ENCODE measurements at regions not wholly inside any gene's neighbourhood (a gene's known extent, or its start where the extent isn't known, plus 50 kb on each side); places are given as distances from the start of the nearest gene placed in this dataset.

DNA sequence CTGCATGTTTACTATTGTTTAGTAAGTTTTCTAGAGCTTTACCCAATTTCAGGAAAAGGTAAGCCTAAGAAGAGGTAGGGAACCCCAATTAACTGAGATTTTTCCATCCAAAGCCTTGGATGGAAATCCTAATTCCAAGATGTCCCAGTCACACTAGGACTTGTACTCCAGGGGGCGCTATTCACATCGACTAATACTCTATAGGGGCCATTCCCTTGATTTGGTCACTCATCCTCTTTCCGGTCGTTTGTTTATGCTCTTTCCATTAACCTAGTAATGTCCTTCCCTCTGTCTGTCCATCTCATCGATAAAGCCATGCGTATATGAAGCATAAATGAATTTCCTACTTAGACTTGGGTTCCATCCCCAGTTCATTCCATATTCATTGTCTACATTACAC lies 80.8 kb upstream of the FUCA2 start:
- TF ChIP-seq, protein P1, sequence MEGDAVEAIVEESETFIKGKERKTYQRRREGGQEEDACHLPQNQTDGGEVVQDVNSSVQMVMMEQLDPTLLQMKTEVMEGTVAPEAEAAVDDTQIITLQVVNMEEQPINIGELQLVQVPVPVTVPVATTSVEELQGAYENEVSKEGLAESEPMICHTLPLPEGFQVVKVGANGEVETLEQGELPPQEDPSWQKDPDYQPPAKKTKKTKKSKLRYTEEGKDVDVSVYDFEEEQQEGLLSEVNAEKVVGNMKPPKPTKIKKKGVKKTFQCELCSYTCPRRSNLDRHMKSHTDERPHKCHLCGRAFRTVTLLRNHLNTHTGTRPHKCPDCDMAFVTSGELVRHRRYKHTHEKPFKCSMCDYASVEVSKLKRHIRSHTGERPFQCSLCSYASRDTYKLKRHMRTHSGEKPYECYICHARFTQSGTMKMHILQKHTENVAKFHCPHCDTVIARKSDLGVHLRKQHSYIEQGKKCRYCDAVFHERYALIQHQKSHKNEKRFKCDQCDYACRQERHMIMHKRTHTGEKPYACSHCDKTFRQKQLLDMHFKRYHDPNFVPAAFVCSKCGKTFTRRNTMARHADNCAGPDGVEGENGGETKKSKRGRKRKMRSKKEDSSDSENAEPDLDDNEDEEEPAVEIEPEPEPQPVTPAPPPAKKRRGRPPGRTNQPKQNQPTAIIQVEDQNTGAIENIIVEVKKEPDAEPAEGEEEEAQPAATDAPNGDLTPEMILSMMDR (IDR thresholded peaks at IDR 0.05; ENCODE audit: low read depth, low read length): peak; percentile 43
- TF ChIP-seq POLR2A (IDR thresholded peaks at IDR 0.05; ENCODE audit: extremely low read depth, insufficient read length) (no peak), MYC (IDR thresholded peaks at IDR 0.05; ENCODE audit: low read depth, low read length) (no peak)
- TF ChIP-seq, protein P2, sequence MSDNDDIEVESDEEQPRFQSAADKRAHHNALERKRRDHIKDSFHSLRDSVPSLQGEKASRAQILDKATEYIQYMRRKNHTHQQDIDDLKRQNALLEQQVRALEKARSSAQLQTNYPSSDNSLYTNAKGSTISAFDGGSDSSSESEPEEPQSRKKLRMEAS (IDR thresholded peaks at IDR 0.05; ENCODE audit: low read depth, low read length): no peak
